KOPT-K1 (cell line): ENCODE measurements at regions not wholly inside any gene's neighbourhood (a gene's known extent, or its start where the extent isn't known, plus 50 kb on each side); places are given as distances from the start of the nearest gene placed in this dataset.
"Not testable (repeated sequence)": the region's sequence is repeated elsewhere in the genome, so short reads cannot be mapped to it uniquely, and the experiment has no call there.

ENCODE experiments used
- H3K27ac ChIP-seq: fragments of 200-600 bp; sonication (generic); 2 replicates; pipeline ENCODE4 v1.5.1; 2016; ENCODE audit warnings: antibody characterized with exemption, mild to moderate bottlenecking, low read depth, low read length; ENCODE audit not compliant: poor library complexity, severe bottlenecking
- H3K36me3 ChIP-seq: fragments of 200-600 bp; sonication (generic); 2 replicates; pipeline ENCODE4 v1.5.1; 2017; ENCODE audit warnings: antibody characterized with exemption, mild to moderate bottlenecking, low read length, moderate library complexity; ENCODE audit not compliant: insufficient read depth
- H3K9me3 ChIP-seq: fragments of 200-600 bp; sonication (generic); 2 replicates; pipeline ENCODE4 v1.5.1; 2017; ENCODE audit warnings: antibody characterized with exemption, low read length, mild to moderate bottlenecking; ENCODE audit not compliant: insufficient read depth, poor library complexity, severe bottlenecking

GRCh38 chr4:26192899-26193869 lies 127.6 kb upstream of the RBPJ start:
- Histone ChIP-seq H3K27ac (no peak overlapping the region), H3K9me3 (no peaks in the 10 kb centered on the region), H3K36me3 (no peaks in the 10 kb centered on the region)

DNA sequence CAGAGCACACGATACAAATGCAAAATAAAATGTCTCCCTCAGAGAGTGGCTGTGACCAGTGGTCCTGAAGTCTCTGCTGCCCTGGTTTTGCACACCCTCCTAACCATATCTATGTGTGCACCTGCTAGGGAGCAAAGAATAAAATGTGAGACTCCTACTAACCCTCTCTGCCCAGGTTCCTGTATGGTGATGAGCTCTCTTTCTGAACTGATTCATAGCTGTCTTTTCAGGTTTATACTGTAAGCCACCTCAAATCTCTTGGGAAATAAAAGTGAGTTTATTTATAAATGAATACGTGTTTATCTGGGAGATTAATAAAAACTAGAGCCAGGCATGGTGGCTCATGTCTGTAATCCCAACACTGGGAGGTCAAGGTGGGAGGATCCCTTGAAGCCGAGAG lies 126.0 kb upstream of the RBPJ start:
- Histone ChIP-seq H3K9me3 (no peaks in the 10 kb centered on the region), H3K36me3 (no peaks in the 10 kb centered on the region), H3K27ac (no peak overlapping the region)

- no peaks in the 10 kb centered on the region for H3K36me3 ChIP-seq
- H3K27ac ChIP-seq: no peak overlapping the region
Observed at GRCh38 chr4:26196567-26196966, 124.2 kb upstream of the RBPJ start.

DNA sequence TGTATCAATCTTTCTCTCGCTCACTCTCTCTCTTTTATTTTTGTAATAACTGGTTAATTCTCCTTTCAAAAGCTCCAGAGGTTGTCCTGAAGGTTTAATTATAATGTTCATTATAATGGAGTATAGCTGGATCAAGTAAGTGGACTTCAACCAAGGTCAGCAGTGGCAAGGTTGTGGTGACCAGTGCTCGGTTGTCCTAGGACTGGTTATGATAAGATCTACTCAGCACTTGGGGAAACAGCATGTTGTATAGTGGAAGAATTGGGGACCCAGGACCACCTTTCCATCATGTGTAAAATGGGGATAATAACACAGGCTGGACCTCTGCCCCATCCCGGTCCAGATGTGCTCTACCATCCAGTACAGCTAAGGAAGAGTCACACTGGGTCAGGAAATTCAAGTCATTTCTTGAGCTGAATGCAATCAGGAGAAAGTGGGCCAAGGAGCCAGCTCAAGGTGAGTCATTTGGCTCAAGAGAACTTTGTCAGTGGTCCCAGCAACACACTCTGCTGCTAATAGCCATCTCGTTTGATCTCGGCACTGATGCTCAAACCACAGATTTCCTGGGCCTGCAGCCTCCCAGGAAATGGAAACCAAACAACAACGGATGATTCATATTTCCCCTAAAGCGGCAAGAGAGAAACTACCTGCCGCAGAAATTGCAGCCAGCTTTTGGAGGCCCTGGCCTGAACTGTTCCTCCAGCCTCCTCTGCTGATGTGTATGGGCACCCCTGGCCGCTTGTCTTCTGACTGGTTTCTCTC lies 123.6 kb upstream of the RBPJ start:
- Histone ChIP-seq H3K27ac (peak overlapping the region; percentile 48), H3K36me3 (no peaks in the 10 kb centered on the region), H3K9me3 (no peaks in the 10 kb centered on the region)

More at GRCh38 chr4:26196567-26196966, 124.2 kb upstream of the RBPJ start:
- no peaks in the 10 kb centered on the region for H3K9me3 ChIP-seq

- not testable (repeated sequence) for H3K27ac ChIP-seq, H3K9me3 ChIP-seq, H3K36me3 ChIP-seq
Observed at GRCh38 chr4:26198931-26199330, 121.9 kb upstream of the RBPJ start.

GRCh38 chr4:26199596-26199995 lies 121.2 kb upstream of the RBPJ start:
- no peak overlapping the region for H3K27ac ChIP-seq
- H3K9me3 ChIP-seq: no peaks in the 10 kb centered on the region
- H3K36me3 ChIP-seq: no peaks in the 10 kb centered on the region

DNA sequence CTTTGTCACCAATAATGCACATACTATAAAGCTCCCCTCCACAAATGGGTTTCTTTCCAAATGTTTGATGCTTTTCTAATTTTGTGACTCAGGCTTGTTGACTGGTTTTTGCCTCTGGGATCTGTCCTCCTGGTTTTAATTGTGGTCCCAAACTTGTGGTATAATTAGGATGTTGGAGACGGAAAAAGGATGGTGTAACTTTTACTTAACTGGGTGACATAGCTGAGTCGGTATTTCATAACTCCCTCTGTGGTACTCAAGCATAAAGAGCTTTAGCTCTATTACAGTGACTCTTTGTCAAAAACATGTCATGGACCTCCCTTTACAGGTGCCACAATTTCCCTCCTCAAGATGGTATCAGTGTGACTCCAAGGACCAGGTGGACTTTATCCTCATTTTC lies 119.7 kb upstream of the RBPJ start:
- no peaks in the 10 kb centered on the region for H3K9me3 ChIP-seq
- H3K36me3 ChIP-seq: no peaks in the 10 kb centered on the region
- H3K27ac ChIP-seq: no peak overlapping the region

- no peak overlapping the region for H3K27ac ChIP-seq
- no peaks in the 10 kb centered on the region for H3K9me3 ChIP-seq
- no peaks in the 10 kb centered on the region for H3K36me3 ChIP-seq
Observed at GRCh38 chr4:26204249-26204825, 116.5 kb upstream of the RBPJ start.

DNA sequence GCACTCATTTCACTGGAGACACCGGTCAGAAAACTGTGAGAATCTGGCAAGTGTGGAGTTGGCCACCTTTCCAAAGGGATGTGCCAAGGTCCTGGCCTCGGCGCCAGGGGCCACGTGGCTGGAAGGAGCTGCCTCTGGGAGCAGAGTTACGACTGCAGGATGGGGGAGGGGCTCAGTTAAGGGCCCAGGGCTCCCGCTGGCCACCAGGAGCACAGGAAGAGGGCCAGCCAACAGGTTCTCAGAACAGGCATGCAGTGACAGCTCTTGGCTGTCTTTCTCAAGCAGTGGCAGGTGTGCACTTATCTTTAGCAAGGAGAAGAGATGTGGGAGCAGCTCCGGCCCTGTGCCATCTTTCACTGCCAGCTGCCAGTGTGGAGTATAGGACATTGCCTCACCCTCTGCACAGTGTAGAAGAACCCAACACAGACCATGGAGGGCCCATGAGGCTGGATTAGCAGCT lies 115.9 kb upstream of the RBPJ start:
- Histone ChIP-seq H3K9me3 (no peaks in the 10 kb centered on the region), H3K36me3 (no peaks in the 10 kb centered on the region), H3K27ac (no peak overlapping the region)

- H3K36me3 ChIP-seq: no peaks in the 10 kb centered on the region
- H3K9me3 ChIP-seq: no peaks in the 10 kb centered on the region
- H3K27ac ChIP-seq: no peak overlapping the region
Observed at GRCh38 chr4:26206339-26206738, 114.5 kb upstream of the RBPJ start.

- no peaks in the 10 kb centered on the region for H3K36me3 ChIP-seq
- no peak overlapping the region for H3K27ac ChIP-seq
- H3K9me3 ChIP-seq: no peaks in the 10 kb centered on the region
Observed at GRCh38 chr4:26206999-26207398, 113.8 kb upstream of the RBPJ start.

DNA sequence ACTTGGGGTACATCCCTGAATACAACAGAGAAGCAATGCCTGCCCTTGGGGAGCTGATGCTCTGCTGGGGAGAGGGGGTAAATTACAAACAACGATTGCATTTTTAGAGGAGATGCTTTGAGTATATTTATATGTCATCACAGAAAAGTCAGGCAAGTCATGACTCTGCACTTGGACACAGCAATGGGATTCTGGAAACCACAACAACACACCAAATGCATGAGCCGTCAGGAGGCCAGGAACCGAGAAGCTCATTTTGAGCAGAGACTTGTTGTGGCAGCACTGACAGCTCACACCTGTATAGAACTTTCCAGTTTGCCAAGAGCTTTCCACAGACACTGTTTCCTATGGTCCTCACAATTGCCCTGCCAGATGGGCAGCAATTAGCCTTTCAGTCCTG lies 113.2 kb upstream of the RBPJ start:
- no peak overlapping the region for H3K27ac ChIP-seq
- H3K9me3 ChIP-seq: no peaks in the 10 kb centered on the region
- no peaks in the 10 kb centered on the region for H3K36me3 ChIP-seq

- Histone ChIP-seq H3K36me3 (no peaks in the 10 kb centered on the region), H3K27ac (no peak overlapping the region)
Observed at GRCh38 chr4:26208237-26208994, 112.4 kb upstream of the RBPJ start.

GRCh38 chr4:26209378-26209777 lies 111.4 kb upstream of the RBPJ start:
- not testable (repeated sequence) for H3K36me3 ChIP-seq, H3K27ac ChIP-seq, H3K9me3 ChIP-seq

More at GRCh38 chr4:26208237-26208994, 112.4 kb upstream of the RBPJ start:
- no peaks in the 10 kb centered on the region for H3K9me3 ChIP-seq
